Head of caudate nucleus (tissue), 42 donors: ENCODE measurements at regions not wholly inside any gene's neighbourhood (a gene's known extent, or its start where the extent isn't known, plus 50 kb on each side); places are given as distances from the start of the nearest gene placed in this dataset.
"Not testable (repeated sequence)": the region's sequence is repeated elsewhere in the genome, so short reads cannot be mapped to it uniquely, and the experiment has no call there.

Experiments used
- DNase-seq, 42 donors: peaks; one replicate each; pipeline versions ENCODE4 v3.0.0 to v3.0.0-alpha.2; 2020 to 2021; ENCODE audit warnings: mixed read lengths in 7 of 42
- intact Hi-C: fragments of 100-400 bp; cut with DNase I; formaldehyde crosslinking; loops from one replicate; pipeline ENCODE4 v1.15.0; 2022

DNA sequence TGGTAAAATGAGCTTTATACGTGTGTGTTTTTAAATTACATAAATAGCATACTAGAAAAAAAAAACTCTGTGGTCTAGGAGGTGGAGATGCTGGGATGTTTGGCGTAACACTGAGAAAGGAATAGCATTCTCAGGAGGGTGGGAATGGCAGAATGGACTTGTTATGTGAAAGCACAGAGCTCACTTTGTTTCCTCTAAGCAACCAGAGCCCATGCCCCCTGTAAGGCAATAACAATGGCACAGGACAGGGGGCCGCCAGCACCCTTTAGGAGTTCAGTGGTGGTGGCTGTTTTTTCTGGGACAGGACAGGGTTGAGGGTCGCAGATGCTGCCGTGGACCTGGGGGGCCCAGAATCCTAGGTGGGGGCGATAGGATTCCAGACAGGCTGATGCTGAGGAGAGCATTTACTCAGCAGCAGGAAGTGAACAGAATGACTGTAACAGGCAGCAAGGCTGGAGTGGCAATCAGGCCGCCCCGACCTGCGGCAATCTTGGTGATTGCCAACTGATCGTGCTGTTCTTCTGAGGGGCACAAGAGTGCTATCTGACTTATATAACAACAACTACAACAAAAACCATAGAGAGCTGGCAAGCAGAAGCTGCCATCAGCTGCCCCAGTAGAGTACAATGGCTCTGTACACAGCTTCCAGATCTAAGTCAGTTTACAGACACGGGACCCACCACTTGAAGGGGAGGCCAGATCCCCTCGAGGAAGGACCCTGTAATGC, 160.4 kb downstream of the UACA start:
- DNase-seq: peak in 10 of 42 donors; percentile 7 to 50 (median 21)

GRCh38 chr15:70602281-70602680, 161.1 kb downstream of the UACA start:
- no peak for DNase-seq
- intact Hi-C loops: no loop called here

More for the DNA sequence above, 160.4 kb downstream of the UACA start:
- intact Hi-C loops: no loop called here

GRCh38 chr15:70597945-70598344, 165.4 kb downstream of the UACA start:
- DNase-seq: no peak
- intact Hi-C loops: no loop called here

- intact Hi-C loops: no loop called here
- DNase-seq: peak in 1 of 42 donors; percentile 4
Measured at GRCh38 chr15:70597056-70597603, 166.2 kb downstream of the UACA start.

- no peak for DNase-seq
- intact Hi-C loops: no loop called here
Measured at GRCh38 chr15:70596354-70597055, 166.9 kb downstream of the UACA start.

DNA sequence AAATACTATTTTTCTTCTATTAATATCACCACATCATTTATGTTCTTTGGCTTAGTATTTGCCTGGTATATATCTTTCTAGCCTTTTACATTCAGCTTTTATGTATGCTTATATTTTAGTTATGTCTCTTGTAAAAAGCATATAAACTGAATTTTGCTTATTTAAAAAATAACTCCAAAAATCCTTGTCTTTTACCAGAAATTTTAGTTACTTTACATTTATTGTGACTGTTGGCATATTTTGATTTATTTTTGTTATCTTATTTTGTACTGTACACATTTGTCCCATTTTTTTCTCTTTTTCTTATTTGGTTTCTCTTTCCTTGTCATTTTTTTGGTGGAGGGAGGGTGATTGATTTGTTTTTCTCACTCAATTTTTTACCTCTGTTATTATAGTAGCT, 169.6 kb downstream of the UACA start:
- DNase-seq: no peak
- intact Hi-C loops: no loop called here

GRCh38 chr15:70589728-70590127, 173.6 kb downstream of the UACA start:
- DNase-seq: no peak
- intact Hi-C loops: no loop called here

DNA sequence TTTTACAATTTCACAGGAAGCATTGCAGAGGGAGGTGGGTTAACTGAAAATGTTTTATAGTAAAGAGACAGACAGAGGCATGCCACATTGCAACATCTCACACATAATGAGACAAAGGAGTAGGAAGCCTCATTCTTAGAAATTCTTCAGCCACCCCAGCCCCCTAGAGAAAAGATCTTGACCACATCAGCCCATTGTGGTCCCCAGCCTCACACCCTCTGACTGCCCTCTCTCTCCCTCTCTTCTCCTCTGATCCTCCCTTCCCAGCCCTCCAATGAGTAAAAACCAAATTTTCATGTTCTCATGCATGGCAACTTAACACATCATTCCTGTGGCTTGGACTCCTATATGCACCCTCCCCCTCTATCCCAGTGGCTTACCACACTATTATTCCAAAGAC, 174.1 kb downstream of the UACA start:
- DNase-seq: no peak
- intact Hi-C loops: no loop called here

- DNase-seq: no peak
- intact Hi-C loops: no loop called here
Measured at GRCh38 chr15:70588613-70589012, 174.7 kb downstream of the UACA start.

GRCh38 chr15:70587896-70588567, 175.3 kb downstream of the UACA start:
- DNase-seq: peak in 1 of 42 donors; percentile 9
- intact Hi-C loops: no loop called here

GRCh38 chr15:70587012-70587634, 176.2 kb downstream of the UACA start:
- DNase-seq, intact Hi-C loops: not testable (repeated sequence)

- no peak for DNase-seq
- intact Hi-C loops: no loop called here
Measured at GRCh38 chr15:70586241-70586640, 177.1 kb downstream of the UACA start.

- intact Hi-C loops: no loop called here
- DNase-seq: no peak
Measured at GRCh38 chr15:70585707-70586034, 177.7 kb downstream of the UACA start.

DNA sequence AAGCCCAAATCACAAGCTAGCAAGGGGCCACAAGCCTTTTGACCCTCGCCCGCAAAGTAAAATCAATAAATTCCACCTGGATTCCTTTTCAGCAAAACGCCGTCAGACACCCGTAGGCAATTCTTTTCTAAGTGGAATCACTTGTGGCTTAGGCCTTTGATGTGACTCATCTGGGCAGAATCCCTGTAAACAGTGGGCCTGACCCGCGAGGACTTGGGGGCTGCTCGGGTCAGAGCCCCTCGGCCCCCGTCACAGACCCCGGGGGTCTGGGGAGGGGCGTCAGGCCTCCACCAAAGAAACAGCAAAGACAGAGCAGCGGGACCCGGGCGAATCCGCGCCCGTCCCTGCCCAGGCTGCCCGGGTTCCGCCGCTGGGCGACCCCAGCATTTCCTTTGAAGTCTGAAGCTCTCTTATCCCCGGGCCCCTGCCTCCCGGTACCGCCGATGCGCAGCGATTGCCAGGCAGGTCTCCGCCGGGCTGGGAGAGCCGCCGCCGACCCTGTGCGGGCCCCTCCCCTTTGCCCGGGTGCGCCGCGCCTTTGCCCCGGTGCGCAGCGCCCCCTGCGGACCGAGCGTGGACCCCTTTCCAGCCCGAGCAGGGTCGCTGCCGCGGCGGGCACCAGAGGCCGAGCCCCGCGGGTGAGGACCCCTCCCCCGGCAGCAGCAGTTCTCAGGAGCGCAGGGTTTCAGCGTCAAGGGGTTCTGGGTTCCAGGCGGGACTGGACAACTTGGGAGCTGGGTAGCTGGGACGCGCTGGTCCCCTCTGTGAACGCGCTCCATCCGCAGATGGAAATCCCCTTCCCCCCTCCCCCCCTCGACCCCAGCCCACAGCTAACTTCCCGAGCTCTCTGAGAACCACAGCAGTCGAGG, 178.3 kb downstream of the UACA start:
- DNase-seq: peak in 3 of 42 donors; percentile 13 to 36 (median 17)
- intact Hi-C loops: no loop called here

GRCh38 chr15:70584441-70584837, 178.9 kb downstream of the UACA start:
- intact Hi-C loops: no loop called here
- no peak for DNase-seq

DNA sequence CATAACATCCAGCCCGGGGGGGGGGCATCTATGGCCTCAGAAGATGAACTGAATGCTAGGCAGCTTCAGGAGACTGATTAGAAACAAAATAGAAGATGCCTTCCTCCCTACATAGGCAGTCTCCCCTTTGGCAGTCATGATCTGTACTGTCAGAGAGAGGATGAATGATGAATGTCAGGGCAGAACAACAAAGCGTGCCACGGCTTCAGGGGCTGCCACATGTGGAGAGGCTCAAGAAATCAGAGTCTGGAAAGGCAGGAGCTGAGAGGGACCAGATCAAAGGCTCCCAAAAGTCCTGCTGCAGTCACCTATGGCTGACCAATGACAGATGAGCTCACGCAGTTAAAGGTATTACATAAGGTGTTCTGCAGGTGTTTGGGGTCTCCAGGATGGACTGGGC, 180.4 kb downstream of the UACA start:
- DNase-seq: no peak
- intact Hi-C loops: no loop called here

DNA sequence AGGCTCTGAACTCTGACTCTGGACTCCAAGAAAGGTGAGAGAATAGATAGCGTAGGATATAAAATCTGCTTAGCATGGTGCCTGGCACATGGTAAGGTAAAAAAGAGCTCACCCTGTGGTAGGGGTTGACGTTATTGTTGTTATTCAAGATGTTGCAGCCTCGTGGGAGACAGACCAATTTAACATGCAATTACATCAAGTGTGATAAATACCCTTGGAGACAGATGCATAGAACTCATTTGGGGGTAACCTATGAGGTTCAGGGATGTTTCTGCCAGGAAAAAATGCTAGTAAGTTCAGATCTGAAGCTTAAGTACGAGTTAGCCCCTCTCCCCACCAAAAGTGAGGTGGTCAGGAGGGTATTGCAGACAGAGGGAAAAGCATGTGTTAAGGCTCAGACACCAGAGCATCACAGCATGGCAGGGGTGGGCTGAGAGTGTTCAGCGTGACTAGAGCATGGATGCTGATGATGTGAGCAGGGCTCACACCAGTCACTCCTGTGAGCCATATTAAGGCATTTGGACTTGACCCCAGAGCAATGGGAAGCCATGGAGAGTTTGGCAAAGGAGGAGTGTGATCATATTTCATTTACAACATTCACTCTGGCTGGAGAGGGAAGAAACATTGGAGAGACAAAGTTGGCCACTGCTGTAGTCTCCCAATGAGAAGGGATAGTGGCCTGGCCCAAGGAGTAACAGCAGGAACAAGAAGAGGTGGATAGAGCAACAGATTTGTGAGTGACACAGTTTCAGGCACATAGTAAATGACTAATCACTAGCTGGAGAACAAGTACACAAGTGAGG, 181.0 kb downstream of the UACA start:
- DNase-seq: no peak
- intact Hi-C loops: no loop called here

DNA sequence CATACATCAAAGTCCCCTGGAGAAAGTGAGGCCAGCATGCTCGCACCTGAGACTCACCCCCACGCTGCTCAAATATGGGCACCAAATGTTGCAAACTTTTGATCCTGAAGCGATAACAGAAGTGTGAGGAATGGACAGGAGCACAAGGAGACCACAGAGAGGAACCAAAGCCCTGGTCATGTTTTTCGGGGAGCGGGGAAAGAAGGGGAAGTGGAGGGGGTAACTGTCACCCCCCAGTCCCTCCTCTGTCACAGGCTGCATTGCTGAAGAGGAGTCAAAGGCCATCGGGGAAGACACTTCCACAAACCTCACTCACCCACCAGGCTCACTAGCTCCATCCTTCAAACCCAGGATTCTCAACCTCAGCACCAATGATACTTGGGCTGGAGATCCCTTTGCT, 182.4 kb downstream of the UACA start:
- DNase-seq: no peak
- intact Hi-C loops: no loop called here
